HCT116 (cell line): ENCODE measurements at regions not wholly inside any gene's neighbourhood (a gene's known extent, or its start where the extent isn't known, plus 50 kb on each side); places are given as distances from the start of the nearest gene placed in this dataset.

Experiments
- ATAC-seq: fragments of 200-7000 bp; cut with Tn5 transposase; 2 replicates; pipeline ENCODE4 v1.9.1; 2020; ENCODE audit warnings: mild to moderate bottlenecking, moderate library complexity
- BruUV-seq: library from RNA; stranded (reverse); fragments of 400-500 nt; replicated peaks from 2 replicates; lab custom pipeline; 2021; lab: Mats Ljungman, UMichigan
- CTCF ChIA-PET: fragments of 300-600 bp; sonication (Branson Sonifier 250); formaldehyde crosslinking; loops from one replicate; lab custom pipeline; 2021; ENCODE audit warnings: antibody characterized with exemption; lab: Charles Lee
- POLR2A ChIA-PET: fragments of 300-600, 350-600 bp; sonication (Branson Sonifier 250); formaldehyde crosslinking; loops from one replicate; lab custom pipeline; 2021; ENCODE audit warnings: antibody characterized with exemption; lab: Charles Lee
- RAD21 ChIA-PET, 2 experiments: fragments of 300-600 bp; sonication (Branson Sonifier 250); formaldehyde crosslinking; loops; one replicate each; lab custom pipeline; 2023; ENCODE audit warnings: low total read pairs in 2 of 2; ENCODE audit not compliant: uncharacterized antibody in 2 of 2, unreplicated experiment in 2 of 2, low non-redundant PET in 1 of 2; lab: Charles Lee
- DNase-seq: peaks from one replicate; pipeline ENCODE4 v3.0.0-alpha.2; 2010; ENCODE audit warnings: low read depth, low spot score
- H2AFZ ChIP-seq: fragments of 200-600 bp; shearing (Covaris generic), sonication (generic); 2 replicates; pipeline ENCODE4 v1.6.1; 2017; ENCODE audit warnings: low read depth, mixed run types, mixed read lengths, antibody characterized with exemption, low read length; ENCODE audit not compliant: poor library complexity, severe bottlenecking
- H3K27ac ChIP-seq: 2 replicates; pipeline ENCODE4 v1.5.1; 2012; ENCODE audit warnings: low read depth, low read length
- H3K27me3 ChIP-seq: fragments of 200-600 bp; sonication (generic); 2 replicates; pipeline ENCODE4 v1.6.1; 2016; ENCODE audit warnings: mixed run types, low read length, mixed read lengths; ENCODE audit not compliant: insufficient read depth
- H3K36me3 ChIP-seq, 2 experiments: fragments of 200-500 bp in 1 of 2; fragments of 200-600 bp in 1 of 2; sonication (Bioruptor generic) in 1 of 2; sonication (generic) in 1 of 2; 2 replicates each; pipeline versions ENCODE4 v1.5.1 to v1.6.1; 2014 to 2016; ENCODE audit warnings: low read length in 2 of 2, inconsistent platforms in 1 of 2, mixed read lengths in 1 of 2, mixed run types in 1 of 2; ENCODE audit not compliant: insufficient read depth in 2 of 2, control insufficient read depth in 1 of 2
- H3K4me1 ChIP-seq, 2 experiments: fragments of 200-600 bp in 1 of 2; sonication (generic) in 1 of 2; 2 replicates each; pipeline versions ENCODE4 v1.5.1 to v1.6.1; 2012 to 2017; ENCODE audit warnings: low read length in 2 of 2, inconsistent platforms in 1 of 2, mild to moderate bottlenecking in 1 of 2, mixed read lengths in 1 of 2, mixed run types in 1 of 2, moderate library complexity in 1 of 2; ENCODE audit not compliant: insufficient read depth in 2 of 2, control insufficient read depth in 1 of 2
- H3K4me2 ChIP-seq: fragments of 200-600 bp; sonication (generic); 2 replicates; pipeline ENCODE4 v1.6.1; 2017; ENCODE audit warnings: mixed run types, low read length, mixed read lengths
- H3K4me3 ChIP-seq, 2 experiments: fragments of 200-600 bp in 1 of 2; sonication (generic) in 1 of 2; replicated peaks in 1 of 2; 2 replicates each; pipeline ENCODE4 v1.5.1; 2011 to 2016; ENCODE audit warnings: low read length in 2 of 2, control low read depth in 1 of 2, low read depth in 1 of 2, mild to moderate bottlenecking in 1 of 2, mixed read lengths in 1 of 2, mixed run types in 1 of 2
- H3K79me2 ChIP-seq: fragments of 200-600 bp; sonication (generic); 2 replicates; pipeline ENCODE4 v1.6.1; 2017; ENCODE audit warnings: mild to moderate bottlenecking, mixed run types, low read length, moderate library complexity, mixed read lengths; ENCODE audit not compliant: insufficient read depth
- H3K9ac ChIP-seq: fragments of 200-600 bp; sonication (generic); 2 replicates; pipeline ENCODE4 v1.6.1; 2016; ENCODE audit warnings: low read length, mixed read lengths
- H3K9me2 ChIP-seq: fragments of 200-600 bp; sonication (generic), shearing (Covaris generic); 2 replicates; pipeline ENCODE4 v1.6.1; 2017; ENCODE audit warnings: mixed run types, mild to moderate bottlenecking, moderate library complexity; ENCODE audit not compliant: insufficient read depth
- H3K9me3 ChIP-seq, 2 experiments: fragments of 200-500 bp in 1 of 2; fragments of 200-600 bp in 1 of 2; sonication (Bioruptor generic) in 1 of 2; sonication (generic) in 1 of 2; 2 replicates each; pipeline ENCODE4 v1.6.1; 2014 to 2017; ENCODE audit warnings: low read length in 2 of 2, mixed read lengths in 2 of 2, inconsistent platforms in 1 of 2, low read depth in 1 of 2, mild to moderate bottlenecking in 1 of 2, mixed run types in 1 of 2, moderate library complexity in 1 of 2; ENCODE audit not compliant: control insufficient read depth in 1 of 2, insufficient read depth in 1 of 2
- H4K20me1 ChIP-seq: fragments of 200-600 bp; sonication (generic), shearing (Covaris generic); 2 replicates; pipeline ENCODE4 v1.6.1; 2017; ENCODE audit warnings: mixed run types, mild to moderate bottlenecking, moderate library complexity; ENCODE audit not compliant: insufficient read depth
- EGR1 ChIP-seq: IDR thresholded peaks from 2 replicates; pipeline ENCODE4 v1.6.1; 2012; ENCODE audit warnings: low read depth
- EZH2 ChIP-seq: fragments of 200-600 bp; sonication (generic); IDR thresholded peaks from 2 replicates; pipeline ENCODE4 v1.6.1; 2017; ENCODE audit warnings: antibody characterized with exemption, mixed run types
- FOSL1 ChIP-seq: IDR thresholded peaks from 2 replicates; pipeline ENCODE4 v1.6.1; 2012; ENCODE audit warnings: low read depth
- RAD21 ChIP-seq: IDR thresholded peaks from 2 replicates; pipeline ENCODE4 v1.6.1; 2012; ENCODE audit warnings: low read depth, mild to moderate bottlenecking
- SRF ChIP-seq: IDR thresholded peaks from 2 replicates; pipeline ENCODE4 v1.6.1; 2012; ENCODE audit warnings: low read depth
- ZFX ChIP-seq: fragments of 450-650 bp; IDR thresholded peaks from 2 replicates; pipeline ENCODE4 v1.6.1; 2017
- intact Hi-C: fragments of 100-400 bp; cut with micrococcal nuclease; formaldehyde crosslinking; loops from 2 replicates; pipeline ENCODE4 v1.10.0; 2022
- TF ChIP-seq, protein P1 (sequence below): IDR thresholded peaks from 2 replicates; pipeline ENCODE4 v1.6.1; 2012; ENCODE audit warnings: low read depth
- TF ChIP-seq, protein P2 (sequence below): IDR thresholded peaks from 2 replicates; pipeline ENCODE4 v1.6.1; 2012

DNA sequence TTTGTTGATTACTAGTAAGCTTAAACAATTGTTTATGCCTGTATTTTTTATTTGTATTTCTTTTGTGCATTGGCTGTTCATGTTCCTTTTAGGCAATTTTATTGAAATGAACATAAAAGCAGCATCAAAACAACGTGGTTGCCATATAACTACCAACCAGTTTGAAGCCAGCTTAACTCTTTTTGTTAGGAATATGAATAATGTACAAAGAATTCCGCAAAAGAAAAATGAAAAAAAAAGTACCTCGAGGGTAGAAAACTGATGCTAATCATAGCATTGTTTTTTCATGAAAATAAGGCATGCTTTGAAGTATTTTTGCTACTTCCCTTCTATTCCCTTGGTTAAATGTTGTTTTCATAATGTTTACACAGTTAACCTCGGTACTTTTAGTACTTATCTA, 1024.0 kb upstream of the SLIT2 start:
- H2AFZ ChIP-seq: no peak overlapping the region
- H3K36me3 ChIP-seq: no peaks in the 10 kb centered on the region
- DNase-seq (no peak), ATAC-seq (no peak)
- H3K9me3 ChIP-seq: no peaks in the 10 kb centered on the region; a peak in 1 of 4 replicates
- no peak overlapping the region for H3K27ac ChIP-seq
- no peaks in the 10 kb centered on the region for H3K27me3 ChIP-seq
- TF ChIP-seq, protein P1, sequence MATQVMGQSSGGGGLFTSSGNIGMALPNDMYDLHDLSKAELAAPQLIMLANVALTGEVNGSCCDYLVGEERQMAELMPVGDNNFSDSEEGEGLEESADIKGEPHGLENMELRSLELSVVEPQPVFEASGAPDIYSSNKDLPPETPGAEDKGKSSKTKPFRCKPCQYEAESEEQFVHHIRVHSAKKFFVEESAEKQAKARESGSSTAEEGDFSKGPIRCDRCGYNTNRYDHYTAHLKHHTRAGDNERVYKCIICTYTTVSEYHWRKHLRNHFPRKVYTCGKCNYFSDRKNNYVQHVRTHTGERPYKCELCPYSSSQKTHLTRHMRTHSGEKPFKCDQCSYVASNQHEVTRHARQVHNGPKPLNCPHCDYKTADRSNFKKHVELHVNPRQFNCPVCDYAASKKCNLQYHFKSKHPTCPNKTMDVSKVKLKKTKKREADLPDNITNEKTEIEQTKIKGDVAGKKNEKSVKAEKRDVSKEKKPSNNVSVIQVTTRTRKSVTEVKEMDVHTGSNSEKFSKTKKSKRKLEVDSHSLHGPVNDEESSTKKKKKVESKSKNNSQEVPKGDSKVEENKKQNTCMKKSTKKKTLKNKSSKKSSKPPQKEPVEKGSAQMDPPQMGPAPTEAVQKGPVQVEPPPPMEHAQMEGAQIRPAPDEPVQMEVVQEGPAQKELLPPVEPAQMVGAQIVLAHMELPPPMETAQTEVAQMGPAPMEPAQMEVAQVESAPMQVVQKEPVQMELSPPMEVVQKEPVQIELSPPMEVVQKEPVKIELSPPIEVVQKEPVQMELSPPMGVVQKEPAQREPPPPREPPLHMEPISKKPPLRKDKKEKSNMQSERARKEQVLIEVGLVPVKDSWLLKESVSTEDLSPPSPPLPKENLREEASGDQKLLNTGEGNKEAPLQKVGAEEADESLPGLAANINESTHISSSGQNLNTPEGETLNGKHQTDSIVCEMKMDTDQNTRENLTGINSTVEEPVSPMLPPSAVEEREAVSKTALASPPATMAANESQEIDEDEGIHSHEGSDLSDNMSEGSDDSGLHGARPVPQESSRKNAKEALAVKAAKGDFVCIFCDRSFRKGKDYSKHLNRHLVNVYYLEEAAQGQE: no peak
- TF ChIP-seq FOSL1: no peak
- TF ChIP-seq SRF: no peak
- no peak for TF ChIP-seq RAD21
- TF ChIP-seq, protein P2, sequence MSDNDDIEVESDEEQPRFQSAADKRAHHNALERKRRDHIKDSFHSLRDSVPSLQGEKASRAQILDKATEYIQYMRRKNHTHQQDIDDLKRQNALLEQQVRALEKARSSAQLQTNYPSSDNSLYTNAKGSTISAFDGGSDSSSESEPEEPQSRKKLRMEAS: no peak
- no peak for TF ChIP-seq EGR1
- no peak for TF ChIP-seq EZH2
- TF ChIP-seq ZFX: no peak
- no peaks in the 10 kb centered on the region for H4K20me1 ChIP-seq
- ChIA-PET POLR2A (no interaction called here), CTCF (no interaction called here), RAD21 (no interaction called here)
- intact Hi-C loops: no loop called here
- H3K4me1 ChIP-seq: no peaks in the 10 kb centered on the region
- H3K4me3 ChIP-seq: no peak overlapping the region
- no peak overlapping the region for H3K4me2 ChIP-seq
- no peak overlapping the region for H3K9ac ChIP-seq
- BruUV-seq: no TSS peak
- no peaks in the 10 kb centered on the region for H3K9me2 ChIP-seq
- no peaks in the 10 kb centered on the region for H3K79me2 ChIP-seq
